HL-60 (cell line): ENCODE measurements at regions not wholly inside any gene's neighbourhood (a gene's known extent, or its start where the extent isn't known, plus 50 kb on each side); places are given as distances from the start of the nearest gene placed in this dataset.

Experiments used
- TF ChIP-seq, protein P1 (sequence below): IDR thresholded peaks from one replicate; pipeline ENCODE4 v1.5.1; 2011; ENCODE audit warnings: low read length, control low read depth, inconsistent platforms; ENCODE audit not compliant: insufficient read depth
- TF ChIP-seq, protein P2 (sequence below): IDR thresholded peaks from 2 replicates; pipeline ENCODE4 v1.6.1; 2012; ENCODE audit warnings: low read depth; ENCODE audit not compliant: insufficient replicate concordance

DNA sequence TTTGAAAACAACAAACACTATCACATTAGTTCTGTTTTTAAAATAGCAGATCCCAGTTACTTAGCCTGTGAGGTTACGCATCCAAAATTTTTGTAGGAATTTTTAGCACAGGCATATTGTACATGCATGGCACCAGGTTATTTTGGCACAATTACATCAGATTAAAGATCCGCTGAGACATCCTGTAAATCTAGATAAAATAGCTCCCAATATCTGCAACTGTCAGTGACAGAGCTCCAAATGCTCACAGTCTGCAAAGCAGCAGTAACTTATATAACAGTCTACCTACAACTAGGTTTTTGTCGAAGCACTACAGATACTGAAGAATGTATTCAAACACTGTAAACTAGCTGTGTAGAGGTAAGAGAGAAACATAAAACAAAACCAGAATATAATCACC, 200.7 kb upstream of the KCNH7 start:
- TF ChIP-seq, protein P1, sequence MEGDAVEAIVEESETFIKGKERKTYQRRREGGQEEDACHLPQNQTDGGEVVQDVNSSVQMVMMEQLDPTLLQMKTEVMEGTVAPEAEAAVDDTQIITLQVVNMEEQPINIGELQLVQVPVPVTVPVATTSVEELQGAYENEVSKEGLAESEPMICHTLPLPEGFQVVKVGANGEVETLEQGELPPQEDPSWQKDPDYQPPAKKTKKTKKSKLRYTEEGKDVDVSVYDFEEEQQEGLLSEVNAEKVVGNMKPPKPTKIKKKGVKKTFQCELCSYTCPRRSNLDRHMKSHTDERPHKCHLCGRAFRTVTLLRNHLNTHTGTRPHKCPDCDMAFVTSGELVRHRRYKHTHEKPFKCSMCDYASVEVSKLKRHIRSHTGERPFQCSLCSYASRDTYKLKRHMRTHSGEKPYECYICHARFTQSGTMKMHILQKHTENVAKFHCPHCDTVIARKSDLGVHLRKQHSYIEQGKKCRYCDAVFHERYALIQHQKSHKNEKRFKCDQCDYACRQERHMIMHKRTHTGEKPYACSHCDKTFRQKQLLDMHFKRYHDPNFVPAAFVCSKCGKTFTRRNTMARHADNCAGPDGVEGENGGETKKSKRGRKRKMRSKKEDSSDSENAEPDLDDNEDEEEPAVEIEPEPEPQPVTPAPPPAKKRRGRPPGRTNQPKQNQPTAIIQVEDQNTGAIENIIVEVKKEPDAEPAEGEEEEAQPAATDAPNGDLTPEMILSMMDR, result no peak
- TF ChIP-seq, protein P2, sequence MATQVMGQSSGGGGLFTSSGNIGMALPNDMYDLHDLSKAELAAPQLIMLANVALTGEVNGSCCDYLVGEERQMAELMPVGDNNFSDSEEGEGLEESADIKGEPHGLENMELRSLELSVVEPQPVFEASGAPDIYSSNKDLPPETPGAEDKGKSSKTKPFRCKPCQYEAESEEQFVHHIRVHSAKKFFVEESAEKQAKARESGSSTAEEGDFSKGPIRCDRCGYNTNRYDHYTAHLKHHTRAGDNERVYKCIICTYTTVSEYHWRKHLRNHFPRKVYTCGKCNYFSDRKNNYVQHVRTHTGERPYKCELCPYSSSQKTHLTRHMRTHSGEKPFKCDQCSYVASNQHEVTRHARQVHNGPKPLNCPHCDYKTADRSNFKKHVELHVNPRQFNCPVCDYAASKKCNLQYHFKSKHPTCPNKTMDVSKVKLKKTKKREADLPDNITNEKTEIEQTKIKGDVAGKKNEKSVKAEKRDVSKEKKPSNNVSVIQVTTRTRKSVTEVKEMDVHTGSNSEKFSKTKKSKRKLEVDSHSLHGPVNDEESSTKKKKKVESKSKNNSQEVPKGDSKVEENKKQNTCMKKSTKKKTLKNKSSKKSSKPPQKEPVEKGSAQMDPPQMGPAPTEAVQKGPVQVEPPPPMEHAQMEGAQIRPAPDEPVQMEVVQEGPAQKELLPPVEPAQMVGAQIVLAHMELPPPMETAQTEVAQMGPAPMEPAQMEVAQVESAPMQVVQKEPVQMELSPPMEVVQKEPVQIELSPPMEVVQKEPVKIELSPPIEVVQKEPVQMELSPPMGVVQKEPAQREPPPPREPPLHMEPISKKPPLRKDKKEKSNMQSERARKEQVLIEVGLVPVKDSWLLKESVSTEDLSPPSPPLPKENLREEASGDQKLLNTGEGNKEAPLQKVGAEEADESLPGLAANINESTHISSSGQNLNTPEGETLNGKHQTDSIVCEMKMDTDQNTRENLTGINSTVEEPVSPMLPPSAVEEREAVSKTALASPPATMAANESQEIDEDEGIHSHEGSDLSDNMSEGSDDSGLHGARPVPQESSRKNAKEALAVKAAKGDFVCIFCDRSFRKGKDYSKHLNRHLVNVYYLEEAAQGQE, result no peak
